ENCODE measurements at regions not wholly inside any gene's neighbourhood (a gene's known extent, or its start where the extent isn't known, plus 50 kb on each side); places are given as distances from the start of the nearest gene placed in this dataset.

- Histone ChIP-seq H3K9ac (ENCODE audit: extremely low read depth, low read length, poor library complexity, severe bottlenecking) (no peak overlapping the region), H3K27me3 (ENCODE audit: control insufficient read depth, insufficient read depth, low read length, poor library complexity, severe bottlenecking) (no peaks in the 10 kb centered on the region), H3K4me3 (ENCODE audit: low read length) (no peak overlapping the region), H3K36me3 (ENCODE audit: control insufficient read depth, insufficient read depth, low read length) (no peaks in the 10 kb centered on the region), H3K27ac (ENCODE audit: low read depth, low read length) (no peak overlapping the region), H3K4me1 (ENCODE audit: control insufficient read depth, insufficient read depth, low read length) (no peaks in the 10 kb centered on the region), H3K9me3 (ENCODE audit: control insufficient read depth, low read length) (no peaks in the 10 kb centered on the region)
- no peak overlapping the region for H3K4me3 Mint-ChIP-seq
- no peaks in the 10 kb centered on the region for H3K4me1 Mint-ChIP-seq
- 89 to 92% methylated on average over 9 to 13 of the region's 13 CpGs for whole genome bisulfite sequencing, 2 experiments (ENCODE audit: insufficient coverage in 1 of 2, insufficient read length in 1 of 2)
- H3K36me3 Mint-ChIP-seq (ENCODE audit: low read depth) = no peaks in the 10 kb centered on the region
- peaks cover 12% of the 10 kb centered on the region for H3K27me3 Mint-ChIP-seq (ENCODE audit: insufficient read depth)
- TF ChIP-seq, protein P1, sequence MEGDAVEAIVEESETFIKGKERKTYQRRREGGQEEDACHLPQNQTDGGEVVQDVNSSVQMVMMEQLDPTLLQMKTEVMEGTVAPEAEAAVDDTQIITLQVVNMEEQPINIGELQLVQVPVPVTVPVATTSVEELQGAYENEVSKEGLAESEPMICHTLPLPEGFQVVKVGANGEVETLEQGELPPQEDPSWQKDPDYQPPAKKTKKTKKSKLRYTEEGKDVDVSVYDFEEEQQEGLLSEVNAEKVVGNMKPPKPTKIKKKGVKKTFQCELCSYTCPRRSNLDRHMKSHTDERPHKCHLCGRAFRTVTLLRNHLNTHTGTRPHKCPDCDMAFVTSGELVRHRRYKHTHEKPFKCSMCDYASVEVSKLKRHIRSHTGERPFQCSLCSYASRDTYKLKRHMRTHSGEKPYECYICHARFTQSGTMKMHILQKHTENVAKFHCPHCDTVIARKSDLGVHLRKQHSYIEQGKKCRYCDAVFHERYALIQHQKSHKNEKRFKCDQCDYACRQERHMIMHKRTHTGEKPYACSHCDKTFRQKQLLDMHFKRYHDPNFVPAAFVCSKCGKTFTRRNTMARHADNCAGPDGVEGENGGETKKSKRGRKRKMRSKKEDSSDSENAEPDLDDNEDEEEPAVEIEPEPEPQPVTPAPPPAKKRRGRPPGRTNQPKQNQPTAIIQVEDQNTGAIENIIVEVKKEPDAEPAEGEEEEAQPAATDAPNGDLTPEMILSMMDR (conservative IDR thresholded peaks at IDR 0.05) = no peak
- no peaks in the 10 kb centered on the region for H3K9me3 Mint-ChIP-seq
- H3K27ac Mint-ChIP-seq = no peak overlapping the region
- peak; percentile 29 for DNase-seq
Observed at GRCh38 chr11:70024036-70024772, 53.9 kb upstream of the ANO1 start.

DNA sequence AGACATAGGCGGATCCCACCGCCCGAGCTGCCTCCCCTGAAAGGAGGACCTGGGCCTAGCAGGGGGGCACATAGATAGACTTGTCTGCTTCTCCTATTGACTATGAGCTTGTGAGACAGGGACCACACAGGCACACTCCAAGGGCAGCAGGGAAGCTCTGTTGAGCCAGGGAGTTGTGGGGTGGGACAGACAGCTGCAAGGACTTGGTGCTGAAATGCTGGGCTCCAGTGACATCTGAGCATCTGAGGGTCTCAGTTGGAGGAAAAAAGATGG is 53.4 kb upstream of the ANO1 start:
- Mint-ChIP-seq H3K27ac (no peak overlapping the region), H3K27me3 (ENCODE audit: insufficient read depth) (peaks cover 12% of the 10 kb centered on the region), H3K4me3 (no peak overlapping the region), H3K36me3 (ENCODE audit: low read depth) (no peaks in the 10 kb centered on the region), H3K9me3 (no peaks in the 10 kb centered on the region), H3K4me1 (peaks cover 4% of the 10 kb centered on the region)
- Histone ChIP-seq H3K4me3 (ENCODE audit: low read length) (no peak overlapping the region), H3K9ac (ENCODE audit: extremely low read depth, low read length, poor library complexity, severe bottlenecking) (no peak overlapping the region), H3K4me1 (ENCODE audit: control insufficient read depth, insufficient read depth, low read length) (no peaks in the 10 kb centered on the region), H3K9me3 (ENCODE audit: control insufficient read depth, low read length) (no peaks in the 10 kb centered on the region), H3K36me3 (ENCODE audit: control insufficient read depth, insufficient read depth, low read length) (no peaks in the 10 kb centered on the region), H3K27me3 (ENCODE audit: control insufficient read depth, insufficient read depth, low read length, poor library complexity, severe bottlenecking) (no peaks in the 10 kb centered on the region), H3K27ac (ENCODE audit: low read depth, low read length) (no peak overlapping the region)
- DNase-seq = peak; percentile 26
- 88 to 93% methylated on average over 3 of the region's 3 CpGs for WGBS, 2 experiments (ENCODE audit: insufficient coverage in 1 of 2, insufficient read length in 1 of 2)
- TF ChIP-seq, protein P1 (conservative IDR thresholded peaks at IDR 0.05) = no peak

GRCh38 chr11:70025308-70025707 is 52.8 kb upstream of the ANO1 start:
- TF ChIP-seq, protein P1 (conservative IDR thresholded peaks at IDR 0.05) = no peak

More at GRCh38 chr11:70025308-70025707, 52.8 kb upstream of the ANO1 start:
- Mint-ChIP-seq H3K4me3 (no peak overlapping the region), H3K27me3 (ENCODE audit: insufficient read depth) (peaks cover 12% of the 10 kb centered on the region), H3K4me1 (peaks cover 5% of the 10 kb centered on the region), H3K36me3 (ENCODE audit: low read depth) (no peaks in the 10 kb centered on the region), H3K27ac (no peak overlapping the region), H3K9me3 (no peaks in the 10 kb centered on the region)
- H3K4me1 ChIP-seq (ENCODE audit: control insufficient read depth, insufficient read depth, low read length) = no peaks in the 10 kb centered on the region
- H3K4me3 ChIP-seq (ENCODE audit: low read length) = no peak overlapping the region
- no peaks in the 10 kb centered on the region for H3K36me3 ChIP-seq (ENCODE audit: control insufficient read depth, insufficient read depth, low read length)
- WGBS, 2 experiments (ENCODE audit: insufficient coverage in 1 of 2, insufficient read length in 1 of 2) = 97 to 100% methylated on average over 3 of the region's 3 CpGs
- H3K27me3 ChIP-seq (ENCODE audit: control insufficient read depth, insufficient read depth, low read length, poor library complexity, severe bottlenecking) = no peaks in the 10 kb centered on the region
- no peak overlapping the region for H3K9ac ChIP-seq (ENCODE audit: extremely low read depth, low read length, poor library complexity, severe bottlenecking)
- no peak overlapping the region for H3K27ac ChIP-seq (ENCODE audit: low read depth, low read length)
- DNase-seq = no peak
- H3K9me3 ChIP-seq (ENCODE audit: control insufficient read depth, low read length) = no peaks in the 10 kb centered on the region

All from endodermal cell (in vitro differentiated cells).